Gastroesophageal sphincter (tissue), 4 donors: ENCODE measurements at regions not wholly inside any gene's neighbourhood (a gene's known extent, or its start where the extent isn't known, plus 50 kb on each side); places are given as distances from the start of the nearest gene placed in this dataset.

ENCODE experiments used
- ATAC-seq: fragments of 150-250 bp; one replicate; pipeline ENCODE4 v1.9.1; 2016; ENCODE audit warnings: mild to moderate bottlenecking, moderate library complexity
- H3K27ac ChIP-seq, 4 donors: fragments of 200-600 bp; sonication (generic) in 3 of 4; 1 replicate in 3 of 4; 2 replicates in 1 of 4; pipeline ENCODE4 v1.5.1; 2016 to 2019
- H3K27me3 ChIP-seq: fragments of 200-600 bp; sonication (generic); one replicate; pipeline ENCODE4 v1.5.1; 2019
- H3K36me3 ChIP-seq, 2 donors: fragments of 200-600 bp; sonication (generic); one replicate each; pipeline ENCODE4 v1.5.1; 2019; ENCODE audit warnings: control low read depth in 1 of 2
- H3K4me1 ChIP-seq, 3 donors: fragments of 200-600 bp; sonication (generic); 1 replicate in 2 of 3; 2 replicates in 1 of 3; pipeline ENCODE4 v1.5.1; 2016 to 2019; ENCODE audit warnings: control low read depth in 2 of 3
- H3K4me3 ChIP-seq, 2 donors: fragments of 200-600 bp; sonication (generic); one replicate each; pipeline ENCODE4 v1.5.1; 2019; ENCODE audit warnings: mild to moderate bottlenecking in 1 of 2, moderate library complexity in 1 of 2
- H3K9me3 ChIP-seq, 3 donors: fragments of 200-600 bp; sonication (generic); one replicate each; pipeline ENCODE4 v1.5.1; 2017 to 2019; ENCODE audit warnings: control low read depth in 2 of 3
- CTCF ChIP-seq, 4 experiments: fragments of 200-600 bp in 2 of 4; fragments of 450-650 bp in 2 of 4; sonication (generic) in 1 of 4; IDR thresholded peaks; one replicate each; pipeline ENCODE4 v1.5.1; 2017 to 2019; ENCODE audit warnings: antibody characterized with exemption in 4 of 4, mild to moderate bottlenecking in 2 of 4, moderate library complexity in 2 of 4
- EP300 ChIP-seq: sonication (generic); formaldehyde crosslinking; IDR thresholded peaks from one replicate; pipeline ENCODE4 v1.6.1; 2017; ENCODE audit warnings: antibody characterized with exemption, mild to moderate bottlenecking
- POLR2A ChIP-seq, 2 donors: fragments of 450-650 bp; IDR thresholded peaks; one replicate each; pipeline ENCODE4 v1.6.1; 2017; ENCODE audit warnings: antibody characterized with exemption in 2 of 2, mild to moderate bottlenecking in 2 of 2, moderate library complexity in 1 of 2
- POLR2AphosphoS5 ChIP-seq: sonication (generic); formaldehyde crosslinking; IDR thresholded peaks from one replicate; pipeline ENCODE4 v1.6.1; 2017; ENCODE audit warnings: antibody characterized with exemption
- WGBS, 2 donors: methylation state at CpG; one replicate each; pipeline ENCODE4 v1.1.5; 2018; ENCODE audit warnings: low coverage in 1 of 2; 5-methylcytosine and 5-hydroxymethylcytosine counted together

GRCh38 chr14:84655014-84655413 is 874.9 kb upstream of the FLRT2 start:
- Histone ChIP-seq H3K9me3 (peaks cover 0 to 11% (median 0%) of the 10 kb centered on the region in 3 donors), H3K27me3 (no peaks in the 10 kb centered on the region), H3K4me1 (no peaks in the 10 kb centered on the region), H3K4me3 (no peak overlapping the region), H3K27ac (no peak overlapping the region), H3K36me3 (no peaks in the 10 kb centered on the region)
- no peak for ATAC-seq
- no peak for TF ChIP-seq EP300
- no peak for TF ChIP-seq POLR2AphosphoS5
- no peak for TF ChIP-seq CTCF (IDR thresholded peaks at IDR 0.05)
- no peak for TF ChIP-seq POLR2A (IDR thresholded peaks at IDR 0.05)
- 90% methylated on average over 2 of the region's 7 CpGs; no CpG with 5 or more reads in 1 of the 2 donors for WGBS, 2 donors

GRCh38 chr14:84657911-84658310 is 872.0 kb upstream of the FLRT2 start:
- peaks cover 0 to 7% (median 0%) of the 10 kb centered on the region in 3 donors for H3K9me3 ChIP-seq
- no peaks in the 10 kb centered on the region for H3K27me3 ChIP-seq
- no peak overlapping the region for H3K27ac ChIP-seq
- no peaks in the 10 kb centered on the region for H3K36me3 ChIP-seq
- WGBS, 2 donors, result 33 to 67% methylated on average over 1 of the region's 1 CpG
- TF ChIP-seq CTCF (IDR thresholded peaks at IDR 0.05) (no peak), EP300 (no peak), POLR2AphosphoS5 (no peak), POLR2A (IDR thresholded peaks at IDR 0.05) (no peak)
- no peaks in the 10 kb centered on the region for H3K4me1 ChIP-seq
- no peak overlapping the region for H3K4me3 ChIP-seq
- no peak for ATAC-seq

GRCh38 chr14:84670796-84671195 is 859.1 kb upstream of the FLRT2 start:
- no peaks in the 10 kb centered on the region for H3K27me3 ChIP-seq
- no peak overlapping the region for H3K4me3 ChIP-seq
- H3K36me3 ChIP-seq, result no peaks in the 10 kb centered on the region
- TF ChIP-seq POLR2AphosphoS5 (no peak), CTCF (IDR thresholded peaks at IDR 0.05) (no peak), POLR2A (IDR thresholded peaks at IDR 0.05) (no peak), EP300 (no peak)
- H3K27ac ChIP-seq, result no peak overlapping the region
- ATAC-seq, result no peak
- no peaks in the 10 kb centered on the region for H3K9me3 ChIP-seq
- no peaks in the 10 kb centered on the region for H3K4me1 ChIP-seq

- WGBS, 2 donors, result 53 to 74% methylated on average over 3 of the region's 3 CpGs
These were observed 858.2 kb upstream of the FLRT2 start for GRCh38 chr14:84671776-84672175.

GRCh38 chr14:84674636-84675035 is 855.3 kb upstream of the FLRT2 start:
- H3K4me3 ChIP-seq, result no peak overlapping the region
- no peak overlapping the region for H3K27ac ChIP-seq
- 62 to 85% methylated on average over 1 of the region's 1 CpG for WGBS, 2 donors
- H3K9me3 ChIP-seq, result no peaks in the 10 kb centered on the region
- TF ChIP-seq POLR2A (IDR thresholded peaks at IDR 0.05) (no peak), CTCF (IDR thresholded peaks at IDR 0.05) (no peak), POLR2AphosphoS5 (no peak)
- no peaks in the 10 kb centered on the region for H3K4me1 ChIP-seq
- no peaks in the 10 kb centered on the region for H3K36me3 ChIP-seq
- ATAC-seq, result no peak
- no peaks in the 10 kb centered on the region for H3K27me3 ChIP-seq

More at GRCh38 chr14:84671776-84672175, 858.2 kb upstream of the FLRT2 start:
- Histone ChIP-seq H3K27ac (no peak overlapping the region), H3K36me3 (no peaks in the 10 kb centered on the region), H3K27me3 (no peaks in the 10 kb centered on the region), H3K9me3 (no peaks in the 10 kb centered on the region), H3K4me1 (no peaks in the 10 kb centered on the region), H3K4me3 (no peak overlapping the region)
- no peak for ATAC-seq
- no peak for TF ChIP-seq POLR2AphosphoS5
- no peak for TF ChIP-seq POLR2A (IDR thresholded peaks at IDR 0.05)

- H3K27ac ChIP-seq, result no peak overlapping the region
- WGBS, 2 donors, result 71 to 87% methylated on average over 3 of the region's 3 CpGs
- no peak for ATAC-seq
These were observed 843.4 kb upstream of the FLRT2 start for GRCh38 chr14:84686550-84686949.

More at GRCh38 chr14:84686550-84686949, 843.4 kb upstream of the FLRT2 start:
- TF ChIP-seq POLR2AphosphoS5 (no peak), POLR2A (IDR thresholded peaks at IDR 0.05) (no peak), EP300 (no peak), CTCF (IDR thresholded peaks at IDR 0.05) (no peak)
- no peaks in the 10 kb centered on the region for H3K36me3 ChIP-seq
- H3K4me1 ChIP-seq, result no peaks in the 10 kb centered on the region
- no peaks in the 10 kb centered on the region for H3K27me3 ChIP-seq
- no peaks in the 10 kb centered on the region for H3K9me3 ChIP-seq
- H3K4me3 ChIP-seq, result no peak overlapping the region
